ENCODE measurements at regions not wholly inside any gene's neighbourhood (a gene's known extent, or its start where the extent isn't known, plus 50 kb on each side); places are given as distances from the start of the nearest gene placed in this dataset.

DNA sequence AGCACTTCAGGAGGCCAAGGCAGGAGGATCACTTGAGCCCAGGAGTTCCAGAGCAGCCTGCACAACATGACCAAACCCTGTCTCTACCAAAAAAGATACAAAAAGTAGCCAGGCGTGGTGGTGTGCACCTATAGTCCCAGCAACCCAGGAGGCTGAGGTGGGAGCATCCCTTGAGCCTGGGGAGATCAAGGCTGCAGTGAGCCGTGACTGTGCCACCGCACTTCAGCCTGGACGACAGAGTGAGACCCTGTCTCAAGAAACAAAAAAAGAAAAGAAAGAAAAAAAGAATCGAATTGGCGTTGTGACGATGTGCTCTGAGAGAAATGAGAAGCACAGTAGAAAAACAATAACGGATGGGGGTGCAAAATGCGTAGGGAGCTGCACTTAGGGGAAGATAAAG is 101.4 kb downstream of the NDFIP1 start:
- Histone ChIP-seq H3K27ac (ENCODE audit: low read depth, low read length) (no peak overlapping the region), H2BK120ac (replicated peaks; ENCODE audit: low read depth, low read length) (no peak overlapping the region), H3K18ac (ENCODE audit: extremely low read depth, low read length) (peak overlapping the region; percentile 51; the same call in 1 of the 2 replicates), H2AK5ac (ENCODE audit: low read depth, low read length) (0 out of 2 replicates have a peak overlapping the region, but pooled peaks have one; percentile 44), H3K23me2 (ENCODE audit: low read depth, low read length) (no peaks in the 10 kb centered on the region), H3K56ac (replicated peaks; ENCODE audit: insufficient read length, low read depth, low read length) (no peak overlapping the region), H3K79me2 (ENCODE audit: control insufficient read depth in 1 of 2, insufficient read depth in 2 of 2, low read length in 2 of 2) (no peaks in the 10 kb centered on the region), H2BK12ac (ENCODE audit: low read depth, low read length) (peak overlapping the region; percentile 1; the same call in 1 of the 2 replicates), H3K4me2 (ENCODE audit: insufficient read depth in 1 of 2, low read depth in 2 of 2, low read length in 2 of 2) (no peak overlapping the region), H2BK20ac (ENCODE audit: low read length) (peak overlapping the region; percentile 74; the same call in 1 of the 2 replicates), H2BK15ac (ENCODE audit: low read length) (no peak overlapping the region), H3K4ac (replicated peaks; ENCODE audit: insufficient read length, low read depth, low read length) (peak overlapping the region; percentile 17), H3K79me1 (ENCODE audit: low read depth, low read length) (no peaks in the 10 kb centered on the region), H3K4me3 (ENCODE audit: extremely low read depth in 1 of 4, insufficient read depth in 2 of 4, low read depth in 3 of 4, low read length in 4 of 4) (no peak overlapping the region; a peak in 1 of 8 replicates), H3K36me3 (ENCODE audit: control insufficient read depth in 2 of 4, insufficient read depth in 4 of 4, low read length in 3 of 4) (no peaks in the 10 kb centered on the region), H3K14ac (ENCODE audit: insufficient read length) (no peak overlapping the region), H4K20me1 (replicated peaks in 1 of 2; ENCODE audit: control insufficient read depth in 1 of 2, insufficient read depth in 2 of 2, low read length in 2 of 2) (no peaks in the 10 kb centered on the region), H3K9me3 (ENCODE audit: insufficient read depth in 2 of 2, low read depth in 1 of 2, low read length in 1 of 2) (no peaks in the 10 kb centered on the region), H2BK5ac (ENCODE audit: low read depth, low read length) (peak overlapping the region; percentile 79; the same call in 1 of the 2 replicates), H3K23ac (ENCODE audit: insufficient read length) (no peak overlapping the region), H4K8ac (ENCODE audit: extremely low read depth, insufficient read depth, low read length) (no peak overlapping the region), H4K5ac (ENCODE audit: insufficient read length, low read depth, low read length) (no peak overlapping the region), H3K4me1 (replicated peaks in 1 of 4; ENCODE audit: control insufficient read depth in 3 of 4, insufficient read depth in 4 of 4, low read length in 3 of 4) (peaks cover 0 to 9% (median 3%) of the 10 kb centered on the region in 4 experiments), H3K27me3 (replicated peaks in 1 of 4; ENCODE audit: control insufficient read depth in 3 of 4, extremely low read depth in 1 of 4, insufficient read depth in 3 of 4, low read length in 3 of 4) (no peaks in the 10 kb centered on the region; a peak in 1 of 7 replicates), H2AFZ (ENCODE audit: low read length) (no peak overlapping the region), H3K9ac (replicated peaks in 1 of 4; ENCODE audit: extremely low read depth in 1 of 4, low read depth in 3 of 4, low read length in 3 of 4) (no peak overlapping the region), H4K91ac (replicated peaks; ENCODE audit: insufficient read length, low read length) (peak overlapping the region; percentile 58)
- WGBS, 2 experiments (ENCODE audit: extremely low coverage in 1 of 2, insufficient coverage in 1 of 2, insufficient read length in 1 of 2, insufficient replicate concordance in 2 of 2, low coverage in 1 of 2, low lambda C conversion rate in 2 of 2, missing lambda C conversion rate in 1 of 2) = 91% methylated on average over 9 of the region's 9 CpGs; no CpG with 5 or more reads in 1 of the 2 experiments
- ChIA-PET CTCF (ENCODE audit: partially characterized antibody) (interaction anchor here (0.8 to 1.4 kb wide), 8 partner anchors 9 to 445 kb away, joined by 3 to 6 read pairs (median 3); no protein-coding TSS in a partner anchor), POLR2A (ENCODE audit: partially characterized antibody) (interaction anchor here (1.1 to 1.5 kb wide), 3 partner anchors 9 to 44 kb away, joined by 3 to 4 read pairs (median 3); no protein-coding TSS in a partner anchor)
- DNase-seq (ENCODE audit: low read depth in 1 of 2, low spot score in 2 of 2) = no peak
- FAIRE-seq = no peak
- no peak for TF ChIP-seq GTF2F1 (IDR thresholded peaks at IDR 0.05; ENCODE audit: borderline replicate concordance, low read depth, low read length)
